PC-3 (cell line): ENCODE measurements at regions not wholly inside any gene's neighbourhood (a gene's known extent, or its start where the extent isn't known, plus 50 kb on each side); places are given as distances from the start of the nearest gene placed in this dataset.

Source experiments
- ATAC-seq: fragments of 200-7000 bp; cut with Tn5 transposase; 2 replicates; pipeline ENCODE4 v1.9.1; 2020; ENCODE audit warnings: mild to moderate bottlenecking, moderate library complexity
- BruUV-seq: library from RNA; stranded (reverse); fragments of 400-500 nt; replicated peaks from 2 replicates; lab custom pipeline; 2021; lab: Mats Ljungman, UMichigan
- CTCF ChIA-PET: fragments of 300-600 bp; sonication (Branson Sonifier 250); formaldehyde crosslinking; loops from one replicate; lab custom pipeline; 2022; ENCODE audit warnings: antibody characterized with exemption; lab: Charles Lee
- POLR2A ChIA-PET: fragments of 300-600 bp; sonication (Branson Sonifier 250); formaldehyde crosslinking; loops from one replicate; lab custom pipeline; 2022; ENCODE audit warnings: antibody characterized with exemption; ENCODE audit not compliant: unreplicated experiment; lab: Charles Lee
- DNase-seq: peaks from one replicate; pipeline ENCODE4 v3.0.0-alpha.2; 2015
- H2AFZ ChIP-seq: fragments of 300-600 bp; sonication (generic); 2 replicates; pipeline ENCODE4 v1.6.0; 2016; ENCODE audit warnings: antibody characterized with exemption, low read length
- H3F3A ChIP-seq: fragments of 300-600 bp; sonication (generic); one replicate; pipeline ENCODE4 v1.6.0; 2017; ENCODE audit warnings: antibody characterized with exemption, low read length, control low read depth, mild to moderate bottlenecking; ENCODE audit not compliant: unreplicated experiment
- H3K27ac ChIP-seq: fragments of 300-600 bp; sonication (generic); 2 replicates; pipeline ENCODE4 v1.5.1; 2016; ENCODE audit warnings: mild to moderate bottlenecking, low read length
- H3K27me3 ChIP-seq: fragments of 300-600 bp; sonication (generic); 2 replicates; pipeline ENCODE4 v1.6.1; 2016; ENCODE audit warnings: low read length, mixed read lengths
- H3K36me3 ChIP-seq: fragments of 300-600 bp; sonication (generic); 2 replicates; pipeline ENCODE4 v1.6.1; 2016; ENCODE audit warnings: low read depth, mixed run types, low read length, mixed read lengths
- H3K4me1 ChIP-seq: fragments of 300-600 bp; sonication (generic); 2 replicates; pipeline ENCODE4 v1.5.1; 2016; ENCODE audit warnings: low read length; ENCODE audit not compliant: insufficient read depth
- H3K4me2 ChIP-seq: fragments of 300-600 bp; sonication (generic); 2 replicates; pipeline ENCODE4 v1.6.0; 2016; ENCODE audit warnings: low read length
- H3K4me3 ChIP-seq: fragments of 300-600 bp; sonication (generic); 2 replicates; pipeline ENCODE4 v1.5.1; 2016; ENCODE audit warnings: mild to moderate bottlenecking, low read length, mixed read lengths
- H3K79me2 ChIP-seq: fragments of 300-600 bp; sonication (generic); 2 replicates; pipeline ENCODE4 v1.6.1; 2017; ENCODE audit warnings: low read length, mixed read lengths
- H3K9ac ChIP-seq: fragments of 300-600 bp; sonication (generic); 2 replicates; pipeline ENCODE4 v1.6.0; 2016; ENCODE audit warnings: mild to moderate bottlenecking, low read length
- H3K9me2 ChIP-seq: fragments of 300-600 bp; sonication (generic); replicated peaks from 2 replicates; pipeline ENCODE4 v1.6.1; 2016; ENCODE audit warnings: mixed run types, low read length, mixed read lengths
- H3K9me3 ChIP-seq: fragments of 300-600 bp; sonication (generic); 2 replicates; pipeline ENCODE4 v1.6.1; 2016; ENCODE audit warnings: low read length, mixed read lengths
- H4K20me1 ChIP-seq: fragments of 300-600 bp; sonication (generic); 2 replicates; pipeline ENCODE4 v1.6.1; 2016; ENCODE audit warnings: low read length, mixed read lengths
- CTCF ChIP-seq: fragments of 300-600 bp; sonication (generic); conservative IDR thresholded peaks from 2 replicates; pipeline ENCODE4 v1.5.1; 2017; ENCODE audit warnings: antibody characterized with exemption, low read depth, mild to moderate bottlenecking, low read length
- EZH2 ChIP-seq: fragments of 300-600 bp; sonication (generic); IDR thresholded peaks from one replicate; pipeline ENCODE4 v1.6.1; 2017; ENCODE audit warnings: antibody characterized with exemption, mild to moderate bottlenecking, low read length; ENCODE audit not compliant: unreplicated experiment
- EZH2phosphoT487 ChIP-seq: fragments of 300-600 bp; sonication (generic); IDR thresholded peaks from 2 replicates; pipeline ENCODE4 v1.6.1; 2018; ENCODE audit warnings: mild to moderate bottlenecking, antibody characterized with exemption, low read length, borderline replicate concordance
- intact Hi-C: fragments of 100-400 bp; cut with micrococcal nuclease; formaldehyde crosslinking; loops from 2 replicates; pipeline ENCODE4 v1.9.0; 2023

GRCh38 chr20:53813636-53814035 is 220.0 kb upstream of the ZNF217 start:
- ATAC-seq (no peak), DNase-seq (no peak)
- H3K79me2 ChIP-seq: no peaks in the 10 kb centered on the region
- CTCF ChIA-PET: no interaction called here
- H3F3A ChIP-seq: no peaks in the 10 kb centered on the region
- no peaks in the 10 kb centered on the region for H3K9me3 ChIP-seq
- no peaks in the 10 kb centered on the region for H3K9me2 ChIP-seq
- POLR2A ChIA-PET: no interaction called here
- H4K20me1 ChIP-seq: no peaks in the 10 kb centered on the region
- H3K4me1 ChIP-seq: peaks cover 16% of the 10 kb centered on the region
- H3K9ac ChIP-seq: no peak overlapping the region
- no TSS peak for BruUV-seq
- no peak overlapping the region for H3K4me3 ChIP-seq
- H3K36me3 ChIP-seq: no peaks in the 10 kb centered on the region
- no peak overlapping the region for H3K4me2 ChIP-seq
- intact Hi-C loops: no loop called here
- H3K27me3 ChIP-seq: no peaks in the 10 kb centered on the region
- TF ChIP-seq CTCF (no peak), EZH2 (no peak), EZH2phosphoT487 (no peak)
- H2AFZ ChIP-seq: no peak overlapping the region
- no peak overlapping the region for H3K27ac ChIP-seq

- no peak overlapping the region for H3K27ac ChIP-seq
- BruUV-seq: no TSS peak
- no peaks in the 10 kb centered on the region for H3K9me2 ChIP-seq
- ChIA-PET POLR2A (no interaction called here), CTCF (no interaction called here)
- H4K20me1 ChIP-seq: no peaks in the 10 kb centered on the region
- ATAC-seq (no peak), DNase-seq (no peak)
- H3K9me3 ChIP-seq: no peaks in the 10 kb centered on the region
- no peaks in the 10 kb centered on the region for H3K79me2 ChIP-seq
- no peak overlapping the region for H3K9ac ChIP-seq
- H3K27me3 ChIP-seq: no peaks in the 10 kb centered on the region
- peaks cover 22% of the 10 kb centered on the region for H3K4me1 ChIP-seq
- no peaks in the 10 kb centered on the region for H3K36me3 ChIP-seq
- no peaks in the 10 kb centered on the region for H3F3A ChIP-seq
- no peak overlapping the region for H2AFZ ChIP-seq
- H3K4me2 ChIP-seq: no peak overlapping the region
- intact Hi-C loops: no loop called here
- TF ChIP-seq CTCF (no peak), EZH2phosphoT487 (no peak), EZH2 (no peak)
- no peak overlapping the region for H3K4me3 ChIP-seq
Measured at GRCh38 chr20:53811577-53811976, 217.9 kb upstream of the ZNF217 start.

GRCh38 chr20:53810661-53811355 is 217.2 kb upstream of the ZNF217 start:
- H3K4me2 ChIP-seq: no peak overlapping the region
- H3K9ac ChIP-seq: peak overlapping the region; percentile 43
- ChIA-PET CTCF (no interaction called here), POLR2A (no interaction called here)
- no peaks in the 10 kb centered on the region for H3F3A ChIP-seq
- no peak overlapping the region for H3K4me3 ChIP-seq
- H2AFZ ChIP-seq: no peak overlapping the region
- H3K79me2 ChIP-seq: no peaks in the 10 kb centered on the region
- H3K27me3 ChIP-seq: no peaks in the 10 kb centered on the region
- no peaks in the 10 kb centered on the region for H4K20me1 ChIP-seq
- ATAC-seq (no peak), DNase-seq (no peak)
- BruUV-seq: no TSS peak
- H3K36me3 ChIP-seq: no peaks in the 10 kb centered on the region
- H3K4me1 ChIP-seq: peaks cover 27% of the 10 kb centered on the region
- TF ChIP-seq EZH2: no peak
- no peak for TF ChIP-seq EZH2phosphoT487
- TF ChIP-seq CTCF: no peak
- intact Hi-C loops: no loop called here
- H3K9me3 ChIP-seq: no peaks in the 10 kb centered on the region
- H3K27ac ChIP-seq: peak overlapping the region; percentile 79
- H3K9me2 ChIP-seq: no peaks in the 10 kb centered on the region
